GM12891 (cell line): ENCODE measurements at regions not wholly inside any gene's neighbourhood (a gene's known extent, or its start where the extent isn't known, plus 50 kb on each side); places are given as distances from the start of the nearest gene placed in this dataset.

Experiments
- DNase-seq: peaks from one replicate; pipeline ENCODE4 v3.0.0; 2011; ENCODE audit warnings: low spot score; ENCODE audit not compliant: insufficient read length
- FAIRE-seq: peaks from 2 replicates; lab custom pipeline; 2011; peaks lifted over from hg19 to GRCh38; lab: Jason Lieb, UNC
- PAX5 ChIP-seq: IDR thresholded peaks from 2 replicates; pipeline ENCODE4 v1.6.1; 2011; ENCODE audit warnings: low read length, moderate library complexity, mild to moderate bottlenecking; ENCODE audit not compliant: insufficient read depth, severe bottlenecking
- POLR2A ChIP-seq: IDR thresholded peaks from 2 replicates; pipeline ENCODE4 v1.6.1; 2011; ENCODE audit warnings: low read depth, low read length, control low read depth
- POLR2AphosphoS5 ChIP-seq: IDR thresholded peaks from 2 replicates; pipeline ENCODE4 v1.6.1; 2011; ENCODE audit warnings: low read depth, low read length, control low read depth
- POU2F2 ChIP-seq: IDR thresholded peaks from 2 replicates; pipeline ENCODE4 v1.6.1; 2011; ENCODE audit warnings: low read depth, mild to moderate bottlenecking, control low read depth, low read length, moderate library complexity
- SPI1 ChIP-seq: IDR thresholded peaks from 2 replicates; pipeline ENCODE4 v1.6.1; 2011; ENCODE audit warnings: low read depth, low read length, control low read depth
- TAF1 ChIP-seq: IDR thresholded peaks from 2 replicates; pipeline ENCODE4 v1.6.1; 2011; ENCODE audit warnings: low read depth, low read length, control low read depth

GRCh38 chr14:47874350-47874749 is 198.9 kb upstream of the MDGA2 start:
- DNase-seq, result no peak
- no peak for FAIRE-seq
- TF ChIP-seq TAF1 (no peak), POU2F2 (no peak), PAX5 (no peak), POLR2AphosphoS5 (no peak), SPI1 (no peak), POLR2A (no peak)

- DNase-seq (no peak), FAIRE-seq (no peak)
- TF ChIP-seq POU2F2 (no peak), TAF1 (no peak), POLR2AphosphoS5 (no peak), POLR2A (no peak), SPI1 (no peak), PAX5 (no peak)
Observed at GRCh38 chr14:47872588-47872987, 197.2 kb upstream of the MDGA2 start.

- TF ChIP-seq POLR2AphosphoS5 (no peak), POLR2A (no peak), TAF1 (no peak), PAX5 (no peak), SPI1 (no peak), POU2F2 (no peak)
- no peak for FAIRE-seq
- DNase-seq, result no peak
Observed at GRCh38 chr14:47863441-47863840, 188.0 kb upstream of the MDGA2 start.

GRCh38 chr14:47857646-47858045 is 182.2 kb upstream of the MDGA2 start:
- DNase-seq (no peak), FAIRE-seq (no peak)
- no peak for TF ChIP-seq TAF1
- no peak for TF ChIP-seq POLR2A
- TF ChIP-seq POU2F2, result no peak
- no peak for TF ChIP-seq PAX5
- TF ChIP-seq SPI1, result no peak
- TF ChIP-seq POLR2AphosphoS5, result no peak

GRCh38 chr14:47852278-47852677 is 176.9 kb upstream of the MDGA2 start:
- FAIRE-seq, result no peak
- TF ChIP-seq PAX5 (no peak), SPI1 (no peak), POLR2AphosphoS5 (no peak), POLR2A (no peak), TAF1 (no peak), POU2F2 (no peak)
- no peak for DNase-seq

- DNase-seq (no peak), FAIRE-seq (no peak)
- TF ChIP-seq POLR2A (no peak), POLR2AphosphoS5 (no peak), SPI1 (no peak), PAX5 (no peak), TAF1 (no peak), POU2F2 (no peak)
Observed at GRCh38 chr14:47846008-47846407, 170.6 kb upstream of the MDGA2 start.

DNA sequence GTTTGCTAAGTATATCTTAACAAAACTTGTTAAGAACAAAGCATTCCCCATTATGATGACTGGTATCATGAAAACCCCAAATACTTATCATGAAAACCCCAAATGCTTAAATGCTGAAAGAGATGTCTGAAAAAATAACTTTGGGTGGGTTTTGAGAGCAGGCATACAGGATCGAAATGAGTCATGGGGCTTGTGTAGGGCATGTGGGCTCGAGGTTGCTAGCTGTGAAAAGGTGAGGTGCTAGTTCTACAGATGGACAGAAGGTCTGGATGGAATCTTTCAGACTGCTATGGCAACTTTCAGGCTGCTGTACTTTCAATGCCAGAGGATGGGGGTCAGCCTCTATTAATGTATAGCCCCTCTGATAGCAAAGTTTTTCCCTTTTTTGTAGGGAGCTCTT is 167.8 kb upstream of the MDGA2 start:
- TF ChIP-seq TAF1, result no peak
- TF ChIP-seq SPI1, result no peak
- no peak for TF ChIP-seq POU2F2
- TF ChIP-seq POLR2A, result no peak
- TF ChIP-seq POLR2AphosphoS5, result no peak
- no peak for FAIRE-seq
- DNase-seq, result no peak

- FAIRE-seq (no peak), DNase-seq (no peak)
- TF ChIP-seq POU2F2 (no peak), POLR2AphosphoS5 (no peak), POLR2A (no peak), SPI1 (no peak), TAF1 (no peak), PAX5 (no peak)
Observed at GRCh38 chr14:47833011-47833410, 157.6 kb upstream of the MDGA2 start.

GRCh38 chr14:47826809-47827208 is 151.4 kb upstream of the MDGA2 start:
- DNase-seq (no peak), FAIRE-seq (no peak)
- TF ChIP-seq PAX5 (no peak), POLR2A (no peak), TAF1 (no peak), POU2F2 (no peak), SPI1 (no peak), POLR2AphosphoS5 (no peak)

GRCh38 chr14:47822326-47822725 is 146.9 kb upstream of the MDGA2 start:
- no peak for FAIRE-seq
- no peak for TF ChIP-seq PAX5
- TF ChIP-seq POU2F2, result no peak
- TF ChIP-seq POLR2AphosphoS5, result no peak
- no peak for TF ChIP-seq POLR2A
- TF ChIP-seq TAF1, result no peak
- TF ChIP-seq SPI1, result no peak

More at GRCh38 chr14:47822326-47822725, 146.9 kb upstream of the MDGA2 start:
- no peak for DNase-seq
